GM12875 (cell line): ENCODE measurements at regions not wholly inside any gene's neighbourhood (a gene's known extent, or its start where the extent isn't known, plus 50 kb on each side); places are given as distances from the start of the nearest gene placed in this dataset.

Experiments
- H3K4me3 ChIP-seq: one replicate; pipeline ENCODE4 v1.5.1; 2011; ENCODE audit warnings: low read depth, low read length, control low read depth
- CTCF ChIP-seq: IDR thresholded peaks from 2 replicates; pipeline ENCODE4 v1.5.1; 2011; ENCODE audit warnings: low read depth, mild to moderate bottlenecking, control low read depth, inconsistent platforms, low read length, moderate library complexity, borderline replicate concordance; ENCODE audit not compliant: insufficient read depth

- no peak overlapping the region for H3K4me3 ChIP-seq
- no peak for TF ChIP-seq CTCF
These were observed 60.3 kb upstream of the C1GALT1 start for GRCh38 chr7:7122033-7122478.

GRCh38 chr7:7122701-7123281 lies 59.6 kb upstream of the C1GALT1 start:
- H3K4me3 ChIP-seq, result no peak overlapping the region
- no peak for TF ChIP-seq CTCF

- no peak for TF ChIP-seq CTCF
These were observed 56.4 kb upstream of the C1GALT1 start for GRCh38 chr7:7125963-7126362.

GRCh38 chr7:7127773-7128172 lies 54.6 kb upstream of the C1GALT1 start:
- no peak for TF ChIP-seq CTCF
- no peak overlapping the region for H3K4me3 ChIP-seq

More at GRCh38 chr7:7125963-7126362, 56.4 kb upstream of the C1GALT1 start:
- H3K4me3 ChIP-seq, result no peak overlapping the region

- TF ChIP-seq CTCF, result no peak
- no peak overlapping the region for H3K4me3 ChIP-seq
These were observed 53.0 kb upstream of the C1GALT1 start for GRCh38 chr7:7129381-7129780.

- no peak for TF ChIP-seq CTCF
These were observed 51.1 kb upstream of the C1GALT1 start for GRCh38 chr7:7131273-7131672.

More at GRCh38 chr7:7131273-7131672, 51.1 kb upstream of the C1GALT1 start:
- no peak overlapping the region for H3K4me3 ChIP-seq
